Mucosa of gallbladder (tissue), 1 donor: ENCODE measurements at regions not wholly inside any gene's neighbourhood (a gene's known extent, or its start where the extent isn't known, plus 50 kb on each side); places are given as distances from the start of the nearest gene placed in this dataset.

Source experiments
- DNase-seq: peaks from one replicate; pipeline ENCODE4 v3.0.0-alpha.2; 2020; ENCODE audit warnings: low spot score
- donor health status: DM: no; HTN: no; CAD: no.

- DNase-seq, result peak; percentile 18
These were observed 888.4 kb downstream of the TSN start for GRCh38 chr2:122643725-122644329.

- no peak for DNase-seq
These were observed 895.8 kb downstream of the TSN start for GRCh38 chr2:122651236-122651635.

GRCh38 chr2:122651780-122652179, 896.3 kb downstream of the TSN start:
- no peak for DNase-seq

DNA sequence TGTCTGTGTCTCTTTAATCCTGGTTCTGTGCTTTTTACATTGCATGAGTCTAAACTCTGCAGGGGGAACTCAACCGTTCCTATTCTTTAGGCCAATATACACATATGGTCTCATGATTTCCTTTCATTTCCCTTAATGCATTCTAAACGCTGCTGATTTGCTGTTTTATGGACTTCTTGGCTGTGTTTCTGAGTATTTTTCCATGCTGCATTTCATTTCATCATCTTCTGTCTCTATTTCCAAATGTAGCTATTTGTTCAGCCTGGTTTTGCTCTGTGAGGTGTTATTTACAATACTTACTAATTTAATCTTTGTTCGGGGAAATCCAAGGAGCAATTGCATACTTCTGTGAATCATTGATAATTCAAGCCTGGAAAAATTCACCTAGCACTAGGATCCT, 897.2 kb downstream of the TSN start:
- DNase-seq, result no peak

DNA sequence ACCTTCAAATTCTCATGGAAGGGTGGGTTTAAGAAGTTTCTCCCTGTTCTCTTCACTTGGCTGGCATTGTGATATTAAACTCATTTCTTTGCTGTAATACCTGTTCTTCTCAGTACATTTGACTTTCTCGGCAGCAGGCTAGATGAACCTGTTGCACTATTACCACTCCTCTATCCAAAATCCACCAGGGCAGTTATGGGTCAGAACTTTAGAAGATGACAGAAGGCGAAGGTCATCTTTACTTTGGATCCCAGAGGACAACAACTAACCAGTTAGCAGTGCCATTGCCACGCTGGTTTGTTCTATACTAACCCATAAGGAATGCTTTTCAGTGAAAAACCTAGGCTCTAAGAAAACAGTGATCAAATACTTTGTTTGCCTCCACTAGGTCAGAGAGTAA, 901.0 kb downstream of the TSN start:
- DNase-seq, result no peak

GRCh38 chr2:122660786-122661634, 905.6 kb downstream of the TSN start:
- DNase-seq, result no peak

DNA sequence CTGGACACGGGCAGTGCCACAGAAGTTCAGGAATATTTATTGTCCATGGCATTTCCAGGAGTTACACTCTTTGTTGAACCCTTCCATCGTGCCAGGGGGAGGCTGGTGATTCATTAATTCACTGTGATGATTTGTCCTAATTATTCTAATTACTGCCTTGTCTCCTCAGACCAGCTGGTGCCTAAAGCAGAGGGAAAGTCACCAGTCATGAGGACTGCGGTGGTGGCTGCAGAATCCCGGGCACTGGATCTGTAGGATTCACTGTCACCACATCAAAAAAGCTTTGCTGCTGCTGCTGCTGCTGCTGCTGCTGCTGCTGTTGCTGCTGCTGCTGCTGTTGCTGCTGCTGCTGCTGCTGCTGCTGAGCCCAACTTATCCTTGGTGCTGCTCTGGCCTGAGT, 908.2 kb downstream of the TSN start:
- DNase-seq, result no peak

- DNase-seq, result no peak
These were observed 914.2 kb downstream of the TSN start for GRCh38 chr2:122669627-122670026.

GRCh38 chr2:122670897-122671296, 915.4 kb downstream of the TSN start:
- DNase-seq, result no peak

DNA sequence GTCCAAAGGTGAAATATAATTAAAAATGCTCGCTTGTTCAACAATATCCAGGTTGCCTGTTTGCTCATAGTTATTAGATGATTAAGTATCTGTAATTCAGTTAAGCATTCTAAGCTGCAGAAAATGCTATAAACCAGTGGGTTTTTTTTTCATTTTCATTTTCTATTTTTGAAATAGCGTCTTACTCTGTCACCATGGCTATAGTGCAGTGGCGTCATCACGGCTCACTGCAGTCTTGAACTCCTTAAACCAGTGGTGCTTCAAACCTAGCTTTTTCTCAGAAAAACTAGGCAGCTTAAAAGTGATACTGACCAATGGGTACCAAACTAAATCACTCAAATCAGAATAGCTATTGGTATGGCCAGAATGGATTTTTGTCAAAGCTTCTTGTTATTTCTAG, 925.2 kb downstream of the TSN start:
- no peak for DNase-seq

- DNase-seq, result no peak
These were observed 926.2 kb downstream of the TSN start for GRCh38 chr2:122681626-122682025.

DNA sequence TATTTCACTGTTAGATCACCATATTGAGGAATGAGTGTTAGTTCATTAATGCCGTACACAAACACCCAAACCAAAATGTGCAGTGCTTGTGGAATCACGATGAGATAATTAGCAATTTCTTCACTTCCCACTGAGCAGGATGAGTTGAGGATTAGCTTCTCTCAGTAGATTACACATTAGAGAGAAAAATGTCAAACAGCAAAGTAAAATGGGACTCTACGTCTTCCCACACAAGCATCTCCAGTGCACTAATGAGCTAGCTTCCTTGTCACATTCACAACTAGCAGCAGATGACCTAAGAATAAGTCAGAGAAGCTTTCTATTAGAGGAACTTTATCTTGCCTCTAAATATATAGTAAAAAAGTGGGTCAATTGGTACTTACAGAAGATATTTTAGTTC, 926.9 kb downstream of the TSN start:
- DNase-seq, result no peak

GRCh38 chr2:122683018-122683417, 927.6 kb downstream of the TSN start:
- no peak for DNase-seq

DNA sequence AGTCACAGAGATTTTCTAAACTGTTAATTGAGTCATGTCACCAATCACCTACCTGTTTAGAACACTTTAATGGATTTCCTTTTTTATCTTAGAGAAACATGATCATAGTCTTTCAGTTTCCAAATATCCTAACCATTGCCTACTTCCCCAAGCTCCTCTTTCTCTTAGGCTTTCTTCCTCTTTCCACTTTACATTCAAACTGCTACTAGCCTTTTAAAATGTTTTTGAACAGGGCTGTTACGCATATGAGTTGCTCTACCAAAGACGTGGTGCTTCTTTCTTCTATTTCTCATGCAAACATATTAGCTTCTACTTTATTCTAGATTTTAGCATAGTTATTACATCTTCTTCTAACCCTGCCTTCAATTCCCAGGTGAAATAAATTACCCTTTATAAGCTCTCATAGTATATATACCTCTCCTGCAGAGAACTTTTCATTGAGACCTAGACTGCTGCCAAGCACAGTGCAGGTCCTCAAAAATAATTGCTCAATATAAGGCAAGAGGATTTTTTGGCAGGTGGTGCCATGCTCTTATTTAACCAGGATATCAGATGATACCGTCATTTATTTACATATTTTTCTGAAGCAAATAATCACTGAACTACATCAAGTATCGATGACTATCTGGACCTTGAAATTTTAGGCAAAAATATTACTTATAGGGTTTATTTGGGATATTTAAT, 937.1 kb downstream of the TSN start:
- no peak for DNase-seq

DNA sequence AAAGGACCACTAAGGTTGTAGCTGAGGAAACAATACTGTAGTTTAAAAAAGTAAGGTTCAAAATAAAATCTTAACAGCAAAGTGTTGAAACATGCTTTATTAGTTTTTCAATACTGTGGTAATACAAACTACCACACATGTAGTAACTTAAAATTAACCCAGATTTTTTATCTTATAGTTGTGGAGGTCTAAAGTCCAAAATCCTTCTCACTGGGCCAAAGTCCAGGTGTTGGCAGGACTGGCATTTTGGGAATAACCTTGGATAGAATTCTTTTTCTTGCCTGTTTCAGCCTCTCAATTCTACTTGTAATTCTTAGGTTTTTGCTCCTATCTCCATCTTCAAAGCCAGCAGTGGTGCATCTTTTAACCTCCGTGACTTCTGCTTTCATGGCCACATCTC, 942.0 kb downstream of the TSN start:
- DNase-seq, result no peak

GRCh38 chr2:122703676-122704075, 948.2 kb downstream of the TSN start:
- DNase-seq, result no peak

GRCh38 chr2:122704109-122704563, 948.7 kb downstream of the TSN start:
- no peak for DNase-seq

- no peak for DNase-seq
These were observed 950.3 kb downstream of the TSN start for GRCh38 chr2:122705746-122706145.

DNA sequence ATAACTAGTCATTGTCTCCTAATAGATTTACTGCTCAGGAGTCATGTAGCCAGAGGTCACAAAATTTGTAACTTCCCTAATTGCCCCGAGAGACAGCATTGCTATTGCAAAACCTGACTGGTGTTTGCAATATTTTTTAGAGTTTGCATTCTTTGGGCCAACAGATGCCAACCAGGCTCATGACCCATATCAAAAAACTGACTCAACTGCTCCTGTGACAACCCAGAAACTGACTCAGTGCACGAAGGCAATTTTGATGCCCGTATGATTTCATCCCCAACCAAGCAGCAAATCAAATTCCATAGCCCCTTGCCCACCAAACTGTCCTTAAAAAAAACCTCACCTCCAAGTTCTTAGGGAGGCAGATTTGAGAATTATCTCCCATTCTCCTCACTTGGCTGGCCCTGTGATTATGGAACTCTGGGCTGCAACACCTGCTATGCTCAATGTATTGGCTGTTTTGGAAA, 951.3 kb downstream of the TSN start:
- DNase-seq, result no peak

- DNase-seq, result no peak
These were observed 951.9 kb downstream of the TSN start for GRCh38 chr2:122707224-122707824.

- no peak for DNase-seq
These were observed 954.6 kb downstream of the TSN start for GRCh38 chr2:122710049-122710448.

DNA sequence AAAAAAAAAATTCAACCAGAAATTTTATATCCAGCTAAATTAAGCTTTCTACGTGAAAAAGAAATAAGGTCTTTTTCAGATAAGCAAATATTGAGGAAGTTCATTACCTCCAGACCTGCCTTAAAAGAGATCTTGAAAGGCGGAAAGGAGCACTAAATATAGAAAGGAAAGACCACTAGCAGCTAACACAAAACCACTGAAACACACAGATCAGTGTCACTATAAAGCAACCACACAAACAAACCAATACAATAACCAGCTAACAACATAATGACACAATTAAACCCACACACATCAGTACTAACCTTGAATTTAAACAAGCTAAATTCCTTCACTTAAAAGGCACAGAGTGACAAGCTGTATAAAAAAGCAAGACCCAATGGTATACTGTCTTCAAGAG, 958.3 kb downstream of the TSN start:
- DNase-seq, result no peak
